HG03060 (cell line): ENCODE measurements at regions not wholly inside any gene's neighbourhood (a gene's known extent, or its start where the extent isn't known, plus 50 kb on each side); places are given as distances from the start of the nearest gene placed in this dataset.
"Not testable (repeated sequence)": the region's sequence is repeated elsewhere in the genome, so short reads cannot be mapped to it uniquely, and the experiment has no call there.

Source experiments
- ATAC-seq: cut with Tn5 transposase; IDR thresholded peaks from one replicate; pipeline ENCODE4 v1.9.1; 2021; ENCODE audit warnings: low read depth, moderate number of reproducible peaks; ENCODE audit not compliant: unreplicated experiment

GRCh38 chr2:142721015-142721414 is 156.4 kb upstream of the KYNU start:
- no peak for ATAC-seq

GRCh38 chr2:142718576-142719155 is 158.8 kb upstream of the KYNU start:
- no peak for ATAC-seq

DNA sequence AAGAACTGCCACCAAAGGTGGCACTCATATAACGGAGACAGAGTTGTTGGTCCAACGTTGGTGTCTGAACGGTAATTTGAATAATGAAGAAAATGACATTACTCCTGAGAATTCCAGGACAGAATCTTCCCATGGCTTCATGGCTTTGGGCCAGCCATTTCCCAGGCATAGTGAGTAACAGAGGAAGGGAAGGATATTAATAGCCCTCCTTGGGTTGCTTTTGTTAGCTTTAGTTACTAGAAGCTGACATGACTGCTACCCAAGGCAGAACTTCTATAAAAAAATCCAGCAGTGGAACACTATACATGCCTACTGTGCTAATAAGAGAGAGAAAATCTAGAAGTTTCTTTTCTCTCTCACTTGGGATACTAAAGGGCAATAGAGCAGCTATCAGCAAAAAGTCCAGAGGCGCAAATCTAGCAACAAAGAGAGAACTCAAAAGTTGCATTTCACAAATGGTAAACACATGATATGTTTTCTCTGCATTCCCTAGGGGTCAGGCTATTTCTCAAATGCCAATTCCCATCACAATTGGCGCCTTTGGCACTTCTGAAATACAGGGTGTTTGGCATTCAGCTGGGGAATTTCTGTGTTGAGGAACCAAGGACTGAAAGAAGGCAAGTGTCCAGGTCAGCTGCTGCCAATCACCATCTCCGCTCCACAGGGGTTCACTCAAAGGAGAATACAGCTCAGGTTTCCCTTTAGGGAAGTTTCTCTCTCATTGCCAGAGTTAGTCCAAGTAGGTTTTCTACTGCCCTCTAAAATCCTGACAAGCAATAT is 160.8 kb upstream of the KYNU start:
- no peak for ATAC-seq

- ATAC-seq = no peak
Measured at GRCh38 chr2:142714600-142714999, 162.9 kb upstream of the KYNU start.

- ATAC-seq = no peak
Measured at GRCh38 chr2:142710336-142710735, 167.1 kb upstream of the KYNU start.

DNA sequence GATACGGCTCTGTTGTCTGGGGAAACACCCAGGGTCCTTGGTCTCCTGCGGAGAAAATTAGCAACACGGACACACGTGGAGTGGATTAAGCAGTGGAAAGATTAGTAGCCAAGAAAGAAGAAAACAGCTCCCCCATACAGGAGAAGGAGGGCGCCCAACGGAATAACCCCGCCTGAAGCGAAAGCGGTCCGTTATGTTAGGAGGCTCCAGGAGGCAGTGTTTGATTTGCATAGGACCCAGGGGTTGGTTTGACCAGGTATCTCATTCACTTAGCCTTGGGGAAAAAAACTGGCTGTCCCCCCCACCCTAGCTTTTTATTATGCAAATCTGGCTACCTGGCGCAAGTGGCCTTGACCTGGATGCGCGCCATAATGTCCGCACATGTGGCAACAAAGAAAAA is 170.1 kb upstream of the KYNU start:
- ATAC-seq = no peak

GRCh38 chr2:142702397-142702796 is 175.1 kb upstream of the KYNU start:
- not testable (repeated sequence) for ATAC-seq

GRCh38 chr2:142695350-142696257 is 181.9 kb upstream of the KYNU start:
- ATAC-seq = not testable (repeated sequence)

GRCh38 chr2:142694282-142694681 is 183.2 kb upstream of the KYNU start:
- ATAC-seq = no peak

- ATAC-seq = no peak
Measured at GRCh38 chr2:142693171-142693950, 184.1 kb upstream of the KYNU start.

DNA sequence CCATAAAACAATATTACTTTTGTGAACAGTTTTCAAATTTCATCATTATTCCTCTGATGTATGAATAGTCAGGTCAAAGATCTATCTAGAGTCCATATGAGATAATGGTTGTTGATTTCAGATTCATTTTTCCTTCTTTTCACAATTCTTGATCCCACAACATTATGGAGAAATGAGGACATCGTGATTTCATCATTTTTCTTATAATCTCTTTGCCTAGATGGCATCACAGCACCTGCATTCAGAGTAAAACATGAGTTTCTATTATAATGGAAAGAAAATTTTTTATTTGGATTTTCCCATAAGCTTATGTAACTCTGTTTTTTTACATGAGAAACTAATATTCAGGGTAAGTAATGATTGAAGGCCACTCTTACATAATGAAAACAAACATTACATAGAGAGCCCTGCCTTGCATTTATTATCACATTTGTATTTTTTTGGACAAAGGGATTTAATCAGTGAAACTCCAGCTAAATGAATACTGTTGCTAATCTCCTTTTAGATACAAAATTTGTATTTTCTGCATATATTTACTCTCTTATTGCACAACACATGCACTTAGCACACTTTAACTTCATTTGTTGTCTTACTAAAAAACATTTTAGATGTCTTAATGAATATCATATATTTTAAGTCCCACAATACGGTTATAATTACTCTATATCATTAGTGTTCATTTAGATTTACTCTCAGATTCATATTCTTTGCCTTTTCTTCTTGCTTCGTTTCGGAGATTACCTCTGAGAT is 188.4 kb upstream of the KYNU start:
- no peak for ATAC-seq

DNA sequence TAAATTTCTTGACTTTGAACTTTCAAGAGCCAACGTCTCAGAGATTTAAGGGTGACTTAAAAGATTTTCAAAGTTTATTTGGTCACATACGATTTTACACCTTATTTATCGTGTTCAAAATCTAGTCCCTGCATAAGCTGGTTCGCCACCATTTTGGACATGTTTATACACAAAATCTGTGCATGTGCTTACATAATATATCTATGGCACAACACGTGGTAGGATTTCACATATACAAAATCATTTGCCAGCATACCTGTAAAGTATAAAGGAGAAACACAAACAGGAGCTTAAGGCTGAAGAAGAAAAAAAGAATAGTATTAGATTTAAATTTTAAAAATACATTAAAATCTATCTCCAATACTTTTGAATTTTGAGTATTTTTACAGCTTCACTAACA is 190.0 kb upstream of the KYNU start:
- no peak for ATAC-seq

- ATAC-seq = no peak
Measured at GRCh38 chr2:142687075-142687474, 190.4 kb upstream of the KYNU start.

- ATAC-seq = no peak
Measured at GRCh38 chr2:142684667-142685066, 192.8 kb upstream of the KYNU start.

GRCh38 chr2:142682528-142682927 is 194.9 kb upstream of the KYNU start:
- ATAC-seq = no peak

DNA sequence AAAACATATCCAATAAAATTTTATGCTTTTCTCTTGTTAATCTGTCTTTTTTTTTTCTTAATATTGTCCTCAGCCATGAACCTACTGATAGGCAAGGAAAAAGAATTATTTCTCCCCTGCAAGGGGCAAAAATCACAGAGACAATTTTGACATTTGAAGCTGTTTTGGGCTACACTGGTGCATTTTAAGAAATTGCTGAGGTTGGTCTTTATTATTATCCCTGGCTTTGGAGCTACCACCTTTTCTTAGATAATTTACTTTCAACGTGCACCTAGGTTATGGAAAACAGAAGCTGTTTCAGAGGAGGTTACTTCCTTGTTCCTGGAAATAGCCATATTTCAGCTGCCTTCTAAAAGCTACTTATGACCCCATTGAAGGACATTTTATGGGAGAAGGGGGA is 195.5 kb upstream of the KYNU start:
- ATAC-seq = no peak

- ATAC-seq = no peak
Measured at GRCh38 chr2:142678164-142678563, 199.3 kb upstream of the KYNU start.

DNA sequence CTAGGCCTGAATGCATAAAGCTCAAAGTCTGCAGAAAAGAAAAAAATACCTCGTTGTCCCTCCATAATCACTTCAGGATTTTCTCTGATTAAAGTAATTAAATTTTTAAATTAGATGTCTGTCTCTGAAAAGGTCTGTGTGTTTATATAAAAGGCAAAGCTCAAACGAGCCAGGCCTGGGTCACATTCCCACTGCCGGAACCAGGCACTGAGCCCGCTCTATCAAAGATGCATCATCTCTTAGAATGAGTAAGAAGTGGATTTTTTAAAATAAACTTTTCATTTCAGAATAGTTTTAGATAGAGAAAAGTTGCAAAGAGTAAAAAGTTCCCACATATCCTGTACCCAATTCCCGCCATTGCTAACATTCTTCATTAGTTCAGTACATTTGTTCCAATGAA is 202.1 kb upstream of the KYNU start:
- ATAC-seq = no peak

DNA sequence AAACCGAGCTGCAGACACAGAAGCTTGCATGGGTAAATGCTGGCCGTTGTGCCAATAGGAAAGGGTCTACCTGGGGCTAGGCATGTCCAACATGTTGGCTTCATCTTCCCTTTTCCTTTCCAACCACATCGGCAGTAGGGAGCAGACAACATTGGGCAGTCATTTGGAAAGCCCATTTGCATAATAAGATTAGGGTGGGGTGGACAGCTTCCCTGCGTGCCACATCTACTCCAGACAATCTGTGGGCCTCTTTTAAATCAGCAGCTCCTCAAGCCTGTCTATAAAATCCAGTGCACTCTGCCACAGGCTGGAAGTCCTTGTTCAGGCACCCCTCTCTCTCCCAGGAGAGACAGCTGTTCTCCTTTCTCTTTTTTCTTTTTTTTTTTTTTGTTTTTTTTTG is 203.6 kb upstream of the KYNU start:
- no peak for ATAC-seq

- no peak for ATAC-seq
Measured at GRCh38 chr2:142672698-142673097, 204.8 kb upstream of the KYNU start.
